ENCODE measurements at regions not wholly inside any gene's neighbourhood (a gene's known extent, or its start where the extent isn't known, plus 50 kb on each side); places are given as distances from the start of the nearest gene placed in this dataset.

GRCh38 chr7:125222596-125222995, 293.0 kb upstream of the POT1 start:
- no peaks in the 10 kb centered on the region for H3K79me2 ChIP-seq (ENCODE audit: control insufficient read depth, insufficient read depth, low read length)
- H3K4me1 ChIP-seq (ENCODE audit: control insufficient read depth, extremely low read depth, insufficient read depth, low read length) = no peaks in the 10 kb centered on the region
- no peak overlapping the region for H3K4me2 ChIP-seq (ENCODE audit: extremely low read depth, insufficient read depth, low read length)
- no peak overlapping the region for H3K27ac ChIP-seq (ENCODE audit: insufficient read depth, low read length)
- no peak for DNase-seq (ENCODE audit: low read depth in 2 of 2)
- no peak overlapping the region for H2AFZ ChIP-seq (ENCODE audit: low read length)
- H4K20me1 ChIP-seq (ENCODE audit: control insufficient read depth, extremely low read depth, insufficient read depth, low read length) = no peaks in the 10 kb centered on the region
- H3K36me3 ChIP-seq (ENCODE audit: control insufficient read depth, insufficient read depth, low read length) = no peaks in the 10 kb centered on the region
- TF ChIP-seq CTCF (conservative IDR thresholded peaks at IDR 0.05 in 1 of 2, IDR thresholded peaks at IDR 0.05 in 1 of 2; ENCODE audit: low read depth in 1 of 2, low read length in 2 of 2) (no peak), EZH2 (IDR thresholded peaks at IDR 0.05; ENCODE audit: low read length, missing control alignments) (no peak)
- H3K9ac ChIP-seq (ENCODE audit: insufficient read depth, low read length) = no peak overlapping the region
- no peaks in the 10 kb centered on the region for H3K9me3 ChIP-seq (ENCODE audit: control insufficient read depth, insufficient read depth, low read depth, low read length)
- no peak overlapping the region for H3K4me3 ChIP-seq (replicated peaks in 1 of 4; ENCODE audit: control extremely low read depth in 1 of 4, insufficient read depth in 1 of 4, low read depth in 3 of 4, low read length in 4 of 4)
- H3K27me3 ChIP-seq (ENCODE audit: control insufficient read depth, insufficient read depth, low read length) = no peaks in the 10 kb centered on the region

DNA sequence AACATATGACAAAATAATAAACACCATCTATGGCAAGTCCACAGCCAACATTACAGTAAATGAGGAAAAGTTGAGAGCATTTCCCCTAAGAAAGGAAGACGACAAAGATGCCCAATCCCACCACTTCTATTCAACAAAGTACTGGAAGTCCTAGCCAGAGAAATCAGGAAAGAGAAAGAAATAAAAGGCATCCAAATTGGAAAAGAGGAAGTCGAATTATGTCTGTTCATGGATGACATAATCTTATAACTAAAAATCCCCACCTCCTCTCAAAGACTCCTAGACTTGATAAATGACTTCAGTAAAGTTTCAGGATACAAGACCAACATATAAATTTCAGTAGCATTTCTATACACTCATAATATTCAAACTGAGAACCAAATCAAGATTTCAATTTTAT, 288.5 kb upstream of the POT1 start:
- Histone ChIP-seq H3K4me3 (replicated peaks in 1 of 4; ENCODE audit: control extremely low read depth in 1 of 4, insufficient read depth in 1 of 4, low read depth in 3 of 4, low read length in 4 of 4) (no peak overlapping the region), H3K79me2 (ENCODE audit: control insufficient read depth, insufficient read depth, low read length) (no peaks in the 10 kb centered on the region), H3K4me1 (ENCODE audit: control insufficient read depth, extremely low read depth, insufficient read depth, low read length) (no peaks in the 10 kb centered on the region), H3K4me2 (ENCODE audit: extremely low read depth, insufficient read depth, low read length) (no peak overlapping the region), H4K20me1 (ENCODE audit: control insufficient read depth, extremely low read depth, insufficient read depth, low read length) (no peaks in the 10 kb centered on the region), H3K27me3 (ENCODE audit: control insufficient read depth, insufficient read depth, low read length) (no peaks in the 10 kb centered on the region), H3K36me3 (ENCODE audit: control insufficient read depth, insufficient read depth, low read length) (no peaks in the 10 kb centered on the region), H3K9ac (ENCODE audit: insufficient read depth, low read length) (no peak overlapping the region), H3K27ac (ENCODE audit: insufficient read depth, low read length) (no peak overlapping the region), H3K9me3 (ENCODE audit: control insufficient read depth, insufficient read depth, low read depth, low read length) (no peaks in the 10 kb centered on the region), H2AFZ (ENCODE audit: low read length) (no peak overlapping the region)
- no peak for DNase-seq (ENCODE audit: low read depth in 2 of 2)
- no peak for TF ChIP-seq EZH2 (IDR thresholded peaks at IDR 0.05; ENCODE audit: low read length, missing control alignments)
- TF ChIP-seq CTCF (conservative IDR thresholded peaks at IDR 0.05 in 1 of 2, IDR thresholded peaks at IDR 0.05 in 1 of 2; ENCODE audit: low read depth in 1 of 2, low read length in 2 of 2) = no peak

DNA sequence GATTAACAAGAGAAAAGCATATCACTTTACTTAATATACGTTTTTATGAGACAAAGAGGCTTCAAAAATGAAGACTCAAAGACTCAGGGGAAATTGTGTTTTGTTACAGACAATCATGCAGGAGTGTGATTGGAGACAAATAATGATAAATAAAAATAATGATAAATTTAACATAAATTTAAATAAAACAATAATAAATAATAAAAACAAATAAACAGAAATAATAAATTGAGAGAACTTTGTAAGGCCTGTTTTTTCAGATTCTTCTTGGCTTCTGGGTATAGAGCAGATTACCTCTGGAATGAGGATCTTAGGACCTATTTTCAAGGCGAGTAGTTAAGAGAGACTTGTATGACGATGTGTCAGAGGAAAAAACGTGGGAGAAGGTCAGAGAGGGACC, 271.4 kb upstream of the POT1 start:
- Histone ChIP-seq H3K4me3 (replicated peaks in 1 of 4; ENCODE audit: control extremely low read depth in 1 of 4, insufficient read depth in 1 of 4, low read depth in 3 of 4, low read length in 4 of 4) (no peak overlapping the region), H3K27me3 (ENCODE audit: control insufficient read depth, insufficient read depth, low read length) (no peaks in the 10 kb centered on the region), H4K20me1 (ENCODE audit: control insufficient read depth, extremely low read depth, insufficient read depth, low read length) (no peaks in the 10 kb centered on the region), H3K79me2 (ENCODE audit: control insufficient read depth, insufficient read depth, low read length) (no peaks in the 10 kb centered on the region), H3K4me1 (ENCODE audit: control insufficient read depth, extremely low read depth, insufficient read depth, low read length) (no peaks in the 10 kb centered on the region), H3K9me3 (ENCODE audit: control insufficient read depth, insufficient read depth, low read depth, low read length) (no peaks in the 10 kb centered on the region), H3K36me3 (ENCODE audit: control insufficient read depth, insufficient read depth, low read length) (no peaks in the 10 kb centered on the region), H2AFZ (ENCODE audit: low read length) (no peak overlapping the region), H3K27ac (ENCODE audit: insufficient read depth, low read length) (no peak overlapping the region), H3K4me2 (ENCODE audit: extremely low read depth, insufficient read depth, low read length) (no peak overlapping the region), H3K9ac (ENCODE audit: insufficient read depth, low read length) (no peak overlapping the region)
- no peak for DNase-seq (ENCODE audit: low read depth in 2 of 2)
- TF ChIP-seq EZH2 (IDR thresholded peaks at IDR 0.05; ENCODE audit: low read length, missing control alignments) (no peak), CTCF (conservative IDR thresholded peaks at IDR 0.05 in 1 of 2, IDR thresholded peaks at IDR 0.05 in 1 of 2; ENCODE audit: low read depth in 1 of 2, low read length in 2 of 2) (no peak)

All from fibroblast of lung (primary cell).